Vagina (tissue), 2 donors: ENCODE measurements at regions not wholly inside any gene's neighbourhood (a gene's known extent, or its start where the extent isn't known, plus 50 kb on each side); places are given as distances from the start of the nearest gene placed in this dataset.

Experiments
- POLR2A ChIP-seq, 2 donors: fragments of 450-650 bp; IDR thresholded peaks; one replicate each; pipeline ENCODE4 v1.6.1; 2017; ENCODE audit warnings: antibody characterized with exemption in 2 of 2, mild to moderate bottlenecking in 2 of 2, moderate library complexity in 2 of 2
- POLR2AphosphoS5 ChIP-seq, 2 donors: sonication (generic); formaldehyde crosslinking; IDR thresholded peaks; one replicate each; pipeline ENCODE4 v1.9.0; 2017; ENCODE audit warnings: antibody characterized with exemption in 2 of 2, mild to moderate bottlenecking in 2 of 2, low read depth in 1 of 2; ENCODE audit not compliant: insufficient read depth in 1 of 2
- TF ChIP-seq, protein P1 (sequence below), 3 experiments: fragments of 450-650 bp in 2 of 3; fragments of 200-600 bp in 1 of 3; sonication (generic) in 1 of 3; IDR thresholded peaks; one replicate each; pipeline ENCODE4 v1.5.1; 2017 to 2019; ENCODE audit warnings: antibody characterized with exemption in 3 of 3, mild to moderate bottlenecking in 2 of 3, moderate library complexity in 2 of 3

GRCh38 chr13:38636073-38636472, 50.8 kb upstream of the FREM2 start:
- TF ChIP-seq, protein P1, sequence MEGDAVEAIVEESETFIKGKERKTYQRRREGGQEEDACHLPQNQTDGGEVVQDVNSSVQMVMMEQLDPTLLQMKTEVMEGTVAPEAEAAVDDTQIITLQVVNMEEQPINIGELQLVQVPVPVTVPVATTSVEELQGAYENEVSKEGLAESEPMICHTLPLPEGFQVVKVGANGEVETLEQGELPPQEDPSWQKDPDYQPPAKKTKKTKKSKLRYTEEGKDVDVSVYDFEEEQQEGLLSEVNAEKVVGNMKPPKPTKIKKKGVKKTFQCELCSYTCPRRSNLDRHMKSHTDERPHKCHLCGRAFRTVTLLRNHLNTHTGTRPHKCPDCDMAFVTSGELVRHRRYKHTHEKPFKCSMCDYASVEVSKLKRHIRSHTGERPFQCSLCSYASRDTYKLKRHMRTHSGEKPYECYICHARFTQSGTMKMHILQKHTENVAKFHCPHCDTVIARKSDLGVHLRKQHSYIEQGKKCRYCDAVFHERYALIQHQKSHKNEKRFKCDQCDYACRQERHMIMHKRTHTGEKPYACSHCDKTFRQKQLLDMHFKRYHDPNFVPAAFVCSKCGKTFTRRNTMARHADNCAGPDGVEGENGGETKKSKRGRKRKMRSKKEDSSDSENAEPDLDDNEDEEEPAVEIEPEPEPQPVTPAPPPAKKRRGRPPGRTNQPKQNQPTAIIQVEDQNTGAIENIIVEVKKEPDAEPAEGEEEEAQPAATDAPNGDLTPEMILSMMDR (IDR thresholded peaks at IDR 0.05), result no peak
- TF ChIP-seq POLR2A (IDR thresholded peaks at IDR 0.05) (no peak), POLR2AphosphoS5 (IDR thresholded peaks at IDR 0.05; ENCODE audit: insufficient read depth in 1 of 2, low read depth in 1 of 2) (no peak)
